Iris pigment epithelial cell (primary cell): ENCODE measurements at regions not wholly inside any gene's neighbourhood (a gene's known extent, or its start where the extent isn't known, plus 50 kb on each side); places are given as distances from the start of the nearest gene placed in this dataset.
"Not testable (repeated sequence)": the region's sequence is repeated elsewhere in the genome, so short reads cannot be mapped to it uniquely, and the experiment has no call there.

Experiments
- DNase-seq: peaks from one replicate; pipeline ENCODE4 v3.0.0-alpha.2; 2011; ENCODE audit warnings: low read depth

DNA sequence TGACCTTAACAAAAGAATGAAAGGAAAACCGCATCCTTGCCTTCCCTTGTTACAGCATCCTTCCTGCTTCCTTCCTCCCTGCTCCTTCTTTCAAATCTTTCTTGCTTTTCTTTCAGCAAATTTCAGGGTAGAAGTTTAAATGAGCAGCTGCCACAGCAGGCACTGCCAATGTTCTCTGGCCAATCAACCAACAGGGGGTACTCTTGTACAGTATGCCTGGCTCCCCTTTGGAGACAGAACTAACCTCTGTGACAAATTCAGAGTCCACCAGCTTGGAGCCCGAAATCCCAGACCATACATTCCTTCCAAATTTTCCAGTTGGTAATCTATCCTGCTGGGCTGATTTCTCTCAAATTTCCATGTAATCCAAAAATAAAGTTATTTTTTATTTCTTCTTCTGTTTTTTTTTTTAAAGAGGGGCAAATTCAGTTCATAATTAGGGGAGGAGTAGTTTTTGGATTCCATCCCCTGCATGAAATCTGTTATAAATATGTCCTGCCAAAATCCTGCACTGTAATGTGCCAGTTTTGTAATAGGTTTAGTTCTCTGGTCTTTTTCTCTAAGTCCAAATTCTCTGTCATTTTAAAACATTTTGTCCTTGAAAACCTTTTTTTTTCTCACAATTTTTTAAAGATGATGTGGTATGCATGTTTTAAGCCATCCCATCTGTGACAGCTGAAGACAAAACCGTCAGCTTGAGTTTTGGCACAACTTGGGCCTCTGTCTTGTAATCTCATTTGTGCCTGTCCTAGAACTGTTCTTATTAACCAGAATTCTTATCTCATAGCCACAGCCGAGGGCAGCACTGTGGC lies 610.0 kb upstream of the LMO3 start:
- no peak for DNase-seq

GRCh38 chr12:17214929-17215328 lies 609.0 kb upstream of the LMO3 start:
- DNase-seq = no peak

DNA sequence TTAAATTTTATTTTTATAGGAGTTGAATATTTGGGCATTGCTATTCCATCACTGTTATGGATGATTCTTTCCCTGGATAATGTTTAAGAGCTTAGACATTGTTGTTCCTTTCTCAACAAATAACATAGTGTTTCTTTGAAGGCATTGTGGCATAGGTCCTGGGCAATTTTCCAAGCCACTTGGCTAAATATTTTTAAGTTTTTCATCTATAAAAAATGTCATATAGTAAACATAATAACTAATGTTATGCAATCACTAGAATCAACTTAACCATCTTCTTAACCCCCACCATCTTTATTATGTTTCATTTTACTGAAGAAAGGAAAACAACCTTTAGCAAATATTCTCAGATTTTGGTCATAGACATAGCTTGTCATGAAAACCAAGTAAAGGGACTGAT lies 600.6 kb upstream of the LMO3 start:
- DNase-seq = no peak

DNA sequence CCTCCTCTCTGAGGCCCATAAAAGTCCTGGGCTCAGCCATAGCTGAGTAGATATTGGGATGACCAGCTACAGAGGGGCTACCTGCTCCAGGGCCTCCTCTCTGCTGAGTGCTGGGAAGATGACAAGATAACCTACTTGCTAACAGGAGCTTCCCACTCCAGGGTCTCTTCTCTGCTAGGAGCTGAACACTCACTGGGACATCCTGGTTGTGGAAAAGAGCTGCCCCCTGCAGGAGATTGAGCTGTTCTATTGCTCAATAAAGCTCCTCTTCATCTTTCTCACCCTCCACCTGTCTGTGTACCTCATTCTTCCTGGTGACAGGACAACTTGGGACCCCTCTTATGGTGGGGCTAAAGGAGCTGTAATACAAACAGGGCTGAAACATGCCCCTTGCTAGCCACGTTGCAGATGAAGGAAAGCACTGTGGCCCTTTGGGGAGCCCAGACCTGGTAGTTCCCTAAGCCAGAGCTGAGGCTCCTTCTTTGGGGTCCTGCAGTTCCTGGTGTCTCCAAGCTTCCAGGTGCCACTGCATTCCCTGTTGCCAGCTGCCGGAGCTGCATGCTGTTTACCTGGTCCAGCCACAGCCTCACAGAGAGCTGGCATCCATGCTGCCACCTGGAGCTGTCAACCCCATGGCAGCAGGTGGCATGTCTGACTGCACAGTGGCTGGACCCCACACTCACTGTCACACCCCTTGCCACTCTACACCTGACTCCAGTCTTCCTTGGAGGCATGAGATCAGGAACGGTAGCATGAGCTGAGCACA lies 598.5 kb upstream of the LMO3 start:
- DNase-seq = no peak

GRCh38 chr12:17203497-17203896 lies 597.5 kb upstream of the LMO3 start:
- no peak for DNase-seq

DNA sequence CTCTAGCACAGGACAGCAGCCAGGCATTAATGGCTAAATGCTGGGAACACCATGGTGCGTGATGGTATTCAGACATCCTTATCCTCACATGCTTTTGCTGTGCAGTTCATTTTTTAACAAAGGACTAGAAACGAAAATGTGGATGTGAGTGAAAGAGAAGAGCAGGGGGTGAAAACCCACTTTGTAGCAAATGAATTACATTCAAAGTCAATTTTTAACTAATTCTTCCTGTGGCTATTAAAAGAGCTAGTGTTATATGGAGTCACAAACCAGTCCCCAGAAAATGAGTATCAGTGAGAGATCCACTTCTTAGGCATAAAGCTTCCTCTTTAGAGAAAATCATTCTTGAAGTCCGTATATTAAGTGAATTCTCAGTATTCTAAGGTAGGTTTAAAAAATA lies 592.0 kb upstream of the LMO3 start:
- no peak for DNase-seq

- no peak for DNase-seq
These were observed 586.8 kb upstream of the LMO3 start for GRCh38 chr12:17192721-17193120.

DNA sequence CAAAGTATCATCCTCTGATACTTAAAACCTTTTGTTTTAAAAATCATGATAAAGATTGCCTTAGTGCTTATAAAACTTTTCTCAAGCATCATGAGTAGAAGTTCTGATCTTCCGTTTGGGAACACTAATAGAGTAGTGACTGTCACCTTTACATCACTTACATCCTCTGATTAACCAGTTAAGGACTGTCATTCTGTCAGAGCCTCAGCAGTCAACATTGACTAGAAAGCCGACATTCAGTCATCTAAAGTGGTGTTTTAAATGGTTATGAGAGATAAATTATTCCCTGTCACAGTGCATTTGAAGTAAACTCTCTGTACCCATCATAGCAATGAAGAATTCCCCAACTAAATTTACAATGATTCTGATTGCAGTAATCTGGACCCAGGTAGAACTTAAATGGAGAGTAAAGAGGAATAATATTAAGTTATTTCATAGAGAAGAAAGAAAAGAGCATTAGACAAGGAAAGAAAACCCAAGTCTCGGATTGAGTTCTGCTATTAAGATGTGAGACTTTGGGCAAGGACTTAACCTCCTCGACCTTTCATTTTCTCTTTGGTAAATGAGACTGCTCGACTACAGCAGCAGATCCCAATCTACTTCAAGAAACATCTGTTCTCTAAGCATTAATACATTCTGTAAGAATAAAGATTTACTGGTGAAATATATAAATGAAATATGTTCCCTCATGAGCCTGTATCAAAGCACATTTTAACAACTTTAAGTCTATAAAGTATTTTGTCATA lies 563.9 kb upstream of the LMO3 start:
- no peak for DNase-seq

DNA sequence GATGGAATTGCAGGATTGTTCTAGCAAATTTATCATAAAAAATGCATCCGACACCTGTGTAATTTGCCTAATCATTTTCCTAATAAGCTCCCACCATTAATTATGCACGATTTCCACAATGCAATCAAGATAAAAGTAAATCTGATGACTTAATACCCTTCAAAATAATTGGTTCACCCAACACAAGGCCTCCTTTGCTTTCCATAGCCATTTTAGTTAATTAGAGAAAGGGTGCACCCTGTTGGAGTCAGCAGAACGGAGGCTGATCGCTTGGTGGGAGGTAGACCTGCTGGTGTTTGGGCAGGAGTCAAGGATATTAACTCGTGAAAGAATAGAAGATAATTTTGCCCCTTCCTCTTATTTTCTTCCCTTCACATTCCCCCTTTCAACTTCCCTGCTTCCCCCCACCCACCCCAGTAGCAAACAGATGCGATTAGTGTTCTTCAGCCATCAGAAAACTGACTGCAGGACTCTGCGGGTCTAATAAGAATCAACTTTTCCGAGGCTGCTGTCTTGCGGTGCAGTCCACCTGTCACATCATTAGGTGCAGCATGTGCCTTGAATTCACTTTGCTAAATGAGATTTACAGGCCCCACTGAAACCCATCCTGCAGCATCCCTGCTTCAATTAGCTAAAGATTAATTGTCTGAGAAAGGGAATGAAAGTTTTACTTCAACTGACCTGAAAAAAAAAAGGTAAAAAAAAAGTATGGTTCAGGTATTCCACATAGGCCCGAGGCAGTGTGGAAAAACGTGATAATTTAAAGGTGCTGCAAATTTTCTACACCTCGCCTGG lies 553.7 kb upstream of the LMO3 start:
- no peak for DNase-seq

GRCh38 chr12:17158201-17158600 lies 552.2 kb upstream of the LMO3 start:
- DNase-seq = no peak

GRCh38 chr12:17151917-17152316 lies 546.0 kb upstream of the LMO3 start:
- no peak for DNase-seq

DNA sequence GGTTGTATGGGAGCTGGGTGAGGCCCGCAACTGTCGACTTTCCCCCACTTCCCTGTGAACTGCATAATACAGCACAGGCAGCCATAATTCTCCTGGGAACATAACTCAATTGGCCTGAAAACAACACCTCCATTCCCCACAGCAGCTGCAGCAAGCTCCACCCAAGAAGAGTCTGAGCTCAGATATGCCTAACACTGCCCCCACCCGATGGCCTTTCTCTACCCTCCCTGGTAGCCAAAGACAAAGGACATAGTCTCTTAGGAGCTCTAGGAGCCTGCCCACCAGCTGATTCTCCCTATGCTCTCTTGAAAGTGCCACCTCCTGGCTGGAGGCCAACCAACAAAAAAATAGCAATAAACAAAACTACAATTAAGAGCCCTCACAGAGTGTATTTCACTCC lies 542.7 kb upstream of the LMO3 start:
- DNase-seq = no peak

GRCh38 chr12:17142856-17143255 lies 536.9 kb upstream of the LMO3 start:
- DNase-seq = no peak

GRCh38 chr12:17139931-17140330 lies 534.0 kb upstream of the LMO3 start:
- no peak for DNase-seq

GRCh38 chr12:17137396-17137795 lies 531.4 kb upstream of the LMO3 start:
- no peak for DNase-seq

DNA sequence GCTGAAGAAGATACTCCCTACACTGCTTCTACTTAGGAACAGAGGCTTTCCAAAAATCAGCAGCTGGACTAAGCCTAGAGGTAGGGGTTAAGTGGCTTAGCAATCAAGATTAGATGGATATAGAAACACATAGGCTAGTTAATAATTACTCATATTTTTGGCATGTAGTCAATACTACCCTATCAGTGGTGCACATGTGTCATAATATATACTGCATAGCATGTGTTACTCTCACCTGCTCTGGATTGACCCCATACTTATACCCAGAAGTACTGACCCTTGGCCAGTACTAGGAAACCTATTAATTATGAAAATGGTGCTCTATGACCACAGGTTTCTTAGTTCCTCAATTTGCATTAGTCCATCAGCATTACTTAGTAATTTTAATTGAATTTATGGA lies 528.4 kb upstream of the LMO3 start:
- no peak for DNase-seq

DNA sequence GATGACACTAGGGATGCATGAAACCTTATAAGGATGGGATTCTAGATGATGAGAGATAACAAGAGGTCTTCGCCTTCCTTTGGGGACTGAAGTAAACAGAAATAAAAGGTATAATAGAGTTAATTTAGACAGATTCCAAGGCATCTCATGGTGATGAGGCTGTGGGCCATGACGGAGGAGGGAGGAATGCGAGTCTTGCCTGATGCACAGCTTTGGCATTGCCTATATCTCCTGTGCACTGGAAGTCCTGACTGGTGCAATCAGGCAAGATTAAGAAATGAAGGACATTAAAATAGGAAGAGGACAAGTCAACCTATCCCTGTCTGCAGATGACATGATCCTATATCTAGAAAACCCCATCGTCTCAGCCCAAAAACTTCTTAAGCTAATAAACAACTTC lies 526.4 kb upstream of the LMO3 start:
- DNase-seq = no peak

DNA sequence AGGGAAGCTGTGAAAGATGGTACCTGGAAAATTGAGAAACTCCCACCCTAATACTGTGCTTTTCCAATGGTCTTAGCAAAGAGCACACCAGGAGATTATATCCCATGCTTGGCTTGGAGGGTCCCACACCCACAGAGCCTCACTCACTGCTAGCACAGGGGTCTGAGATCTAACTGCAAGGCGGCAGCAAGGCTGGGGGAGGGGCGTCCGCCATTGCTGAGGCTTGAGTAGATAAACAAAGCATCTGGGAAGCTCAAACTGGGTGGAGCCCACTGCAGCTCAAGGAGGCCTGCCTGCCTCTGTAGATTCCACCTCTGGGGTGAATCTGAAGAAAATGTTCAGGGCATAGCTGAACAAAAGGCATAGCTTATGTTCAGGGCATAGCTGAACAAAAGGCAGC lies 510.6 kb upstream of the LMO3 start:
- DNase-seq = not testable (repeated sequence)

GRCh38 chr12:17110316-17110715 lies 504.4 kb upstream of the LMO3 start:
- no peak for DNase-seq

GRCh38 chr12:17108877-17109541 lies 503.0 kb upstream of the LMO3 start:
- peak; percentile 4 for DNase-seq

- no peak for DNase-seq
These were observed 498.8 kb upstream of the LMO3 start for GRCh38 chr12:17104801-17105200.

GRCh38 chr12:17097674-17098073 lies 491.7 kb upstream of the LMO3 start:
- no peak for DNase-seq
